ENCODE measurements at regions not wholly inside any gene's neighbourhood (a gene's known extent, or its start where the extent isn't known, plus 50 kb on each side); places are given as distances from the start of the nearest gene placed in this dataset.

DNA sequence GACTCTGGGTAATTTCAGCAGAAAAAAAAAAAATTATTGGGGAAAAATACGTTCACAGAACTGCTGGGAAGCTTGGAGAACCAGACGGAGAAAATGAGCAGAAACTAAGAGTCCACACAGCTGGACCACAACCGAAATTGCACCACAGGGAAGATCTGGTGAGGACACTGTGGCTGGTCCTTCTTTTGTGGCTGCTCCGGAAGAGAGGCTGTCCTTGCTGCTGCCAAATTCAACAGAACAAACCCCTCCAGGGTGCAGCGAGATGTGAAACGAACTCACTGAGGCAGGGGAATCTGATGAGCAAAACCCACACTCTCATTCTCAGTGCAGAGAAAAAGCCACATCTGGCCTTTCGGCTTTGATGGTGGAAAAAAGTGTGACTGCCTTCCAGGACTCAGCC, 200.0 kb downstream of the ACTL7B start:
- no peaks in the 10 kb centered on the region for H3K4me1 ChIP-seq (ENCODE audit: control insufficient read depth in 1 of 2, insufficient read depth in 2 of 2, low read length in 2 of 2)
- BruUV-seq (replicated peaks): no TSS peak
- H3K9me2 ChIP-seq (ENCODE audit: insufficient read depth): no peaks in the 10 kb centered on the region
- H3K36me3 ChIP-seq (ENCODE audit: control insufficient read depth in 1 of 2, insufficient read depth in 2 of 2, low read length in 2 of 2): no peaks in the 10 kb centered on the region
- no peaks in the 10 kb centered on the region; the same call in 1 of the 2 replicates for H3K27me3 ChIP-seq (ENCODE audit: insufficient read depth, low read length)
- H4K20me1 ChIP-seq (ENCODE audit: insufficient read depth): no peaks in the 10 kb centered on the region
- H3K4me2 ChIP-seq (ENCODE audit: low read length): no peak overlapping the region
- TF ChIP-seq SRF (IDR thresholded peaks at IDR 0.05; ENCODE audit: low read depth): no peak
- no peak overlapping the region for H2AFZ ChIP-seq (ENCODE audit: low read depth, low read length, poor library complexity, severe bottlenecking)
- DNase-seq (ENCODE audit: low read depth, low spot score) (no peak), ATAC-seq (no peak)
- H3K9ac ChIP-seq (ENCODE audit: low read length): no peak overlapping the region
- RAD21 ChIA-PET (ENCODE audit: low non-redundant PET in 1 of 2, low total read pairs in 2 of 2, uncharacterized antibody in 2 of 2, unreplicated experiment in 2 of 2): no interaction called here
- CTCF ChIA-PET: no interaction called here
- H3K27ac ChIP-seq (ENCODE audit: low read depth, low read length): no peak overlapping the region
- intact Hi-C loops (cut with micrococcal nuclease): no loop called here
- POLR2A ChIA-PET: no interaction called here
- no peaks in the 10 kb centered on the region for H3K79me2 ChIP-seq (ENCODE audit: insufficient read depth, low read length)
- H3K9me3 ChIP-seq (ENCODE audit: control insufficient read depth in 1 of 2, insufficient read depth in 1 of 2, low read depth in 1 of 2, low read length in 2 of 2): no peaks in the 10 kb centered on the region; a peak in 1 of 4 replicates
- no peak overlapping the region for H3K4me3 ChIP-seq (replicated peaks in 1 of 2; ENCODE audit: low read depth in 1 of 2, low read length in 2 of 2)

DNA sequence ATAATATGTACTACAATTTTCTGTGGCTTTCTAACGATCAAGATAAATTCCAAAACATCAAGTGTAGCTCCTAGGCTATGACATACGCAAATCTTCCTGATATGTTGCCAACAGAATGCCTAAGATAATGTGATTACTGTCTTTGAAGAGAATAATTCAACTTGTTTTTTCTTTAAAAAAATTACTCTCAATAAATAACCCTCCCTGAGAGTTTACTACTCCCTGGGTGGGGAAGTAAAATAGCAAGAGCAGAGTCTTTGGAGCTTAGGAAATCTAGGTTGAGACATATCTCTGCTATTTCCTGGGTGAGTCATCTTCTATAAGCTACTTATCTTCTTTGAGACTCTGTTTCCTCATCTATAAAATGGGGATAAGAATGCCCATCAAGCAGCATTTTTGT, 201.2 kb downstream of the ACTL7B start:
- Histone ChIP-seq H3K9me3 (ENCODE audit: control insufficient read depth in 1 of 2, insufficient read depth in 1 of 2, low read depth in 1 of 2, low read length in 2 of 2) (no peaks in the 10 kb centered on the region; a peak in 1 of 4 replicates), H4K20me1 (ENCODE audit: insufficient read depth) (no peaks in the 10 kb centered on the region), H3K4me3 (replicated peaks in 1 of 2; ENCODE audit: low read depth in 1 of 2, low read length in 2 of 2) (no peak overlapping the region), H3K79me2 (ENCODE audit: insufficient read depth, low read length) (no peaks in the 10 kb centered on the region), H3K9ac (ENCODE audit: low read length) (no peak overlapping the region), H3K27me3 (ENCODE audit: insufficient read depth, low read length) (no peaks in the 10 kb centered on the region; the same call in 1 of the 2 replicates), H3K9me2 (ENCODE audit: insufficient read depth) (no peaks in the 10 kb centered on the region), H3K4me1 (ENCODE audit: control insufficient read depth in 1 of 2, insufficient read depth in 2 of 2, low read length in 2 of 2) (no peaks in the 10 kb centered on the region), H2AFZ (ENCODE audit: low read depth, low read length, poor library complexity, severe bottlenecking) (no peak overlapping the region), H3K36me3 (ENCODE audit: control insufficient read depth in 1 of 2, insufficient read depth in 2 of 2, low read length in 2 of 2) (no peaks in the 10 kb centered on the region), H3K27ac (ENCODE audit: low read depth, low read length) (no peak overlapping the region), H3K4me2 (ENCODE audit: low read length) (no peak overlapping the region)
- ATAC-seq: no peak
- BruUV-seq (replicated peaks): no TSS peak
- CTCF ChIA-PET: no interaction called here
- RAD21 ChIA-PET (ENCODE audit: low non-redundant PET in 1 of 2, low total read pairs in 2 of 2, uncharacterized antibody in 2 of 2, unreplicated experiment in 2 of 2): no interaction called here
- intact Hi-C loops (cut with micrococcal nuclease): no loop called here
- POLR2A ChIA-PET: no interaction called here
- DNase-seq (ENCODE audit: low read depth, low spot score): no peak
- TF ChIP-seq POLR2AphosphoS5 (IDR thresholded peaks at IDR 0.05; ENCODE audit: low read depth, low read length) (no peak), ZNF274 (IDR thresholded peaks at IDR 0.05; ENCODE audit: low read depth, low read length) (no peak), TCF7L2 (IDR thresholded peaks at IDR 0.05; ENCODE audit: borderline replicate concordance, extremely low read depth, insufficient read depth, insufficient read length) (no peak), SIN3A (IDR thresholded peaks at IDR 0.05; ENCODE audit: low read depth) (no peak), RAD21 (IDR thresholded peaks at IDR 0.05; ENCODE audit: low read depth) (no peak), SP1 (IDR thresholded peaks at IDR 0.05; ENCODE audit: low read depth) (no peak), ZFX (IDR thresholded peaks at IDR 0.05) (no peak), ZBTB33 (IDR thresholded peaks at IDR 0.05; ENCODE audit: extremely low read depth, insufficient replicate concordance, low read length) (no peak), EZH2 (IDR thresholded peaks at IDR 0.05) (no peak), CBX3 (IDR thresholded peaks at IDR 0.05; ENCODE audit: low read depth) (no peak)
- TF ChIP-seq, protein P1, sequence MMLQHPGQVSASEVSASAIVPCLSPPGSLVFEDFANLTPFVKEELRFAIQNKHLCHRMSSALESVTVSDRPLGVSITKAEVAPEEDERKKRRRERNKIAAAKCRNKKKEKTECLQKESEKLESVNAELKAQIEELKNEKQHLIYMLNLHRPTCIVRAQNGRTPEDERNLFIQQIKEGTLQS (IDR thresholded peaks at IDR 0.05): no peak
- TF ChIP-seq, protein P2, sequence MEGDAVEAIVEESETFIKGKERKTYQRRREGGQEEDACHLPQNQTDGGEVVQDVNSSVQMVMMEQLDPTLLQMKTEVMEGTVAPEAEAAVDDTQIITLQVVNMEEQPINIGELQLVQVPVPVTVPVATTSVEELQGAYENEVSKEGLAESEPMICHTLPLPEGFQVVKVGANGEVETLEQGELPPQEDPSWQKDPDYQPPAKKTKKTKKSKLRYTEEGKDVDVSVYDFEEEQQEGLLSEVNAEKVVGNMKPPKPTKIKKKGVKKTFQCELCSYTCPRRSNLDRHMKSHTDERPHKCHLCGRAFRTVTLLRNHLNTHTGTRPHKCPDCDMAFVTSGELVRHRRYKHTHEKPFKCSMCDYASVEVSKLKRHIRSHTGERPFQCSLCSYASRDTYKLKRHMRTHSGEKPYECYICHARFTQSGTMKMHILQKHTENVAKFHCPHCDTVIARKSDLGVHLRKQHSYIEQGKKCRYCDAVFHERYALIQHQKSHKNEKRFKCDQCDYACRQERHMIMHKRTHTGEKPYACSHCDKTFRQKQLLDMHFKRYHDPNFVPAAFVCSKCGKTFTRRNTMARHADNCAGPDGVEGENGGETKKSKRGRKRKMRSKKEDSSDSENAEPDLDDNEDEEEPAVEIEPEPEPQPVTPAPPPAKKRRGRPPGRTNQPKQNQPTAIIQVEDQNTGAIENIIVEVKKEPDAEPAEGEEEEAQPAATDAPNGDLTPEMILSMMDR (IDR thresholded peaks at IDR 0.05 in 2 of 3, conservative IDR thresholded peaks at IDR 0.05 in 1 of 3; ENCODE audit: borderline replicate concordance in 1 of 3, insufficient read depth in 1 of 3, low read depth in 2 of 3, low read length in 2 of 3): no peak
- TF ChIP-seq, protein P3, sequence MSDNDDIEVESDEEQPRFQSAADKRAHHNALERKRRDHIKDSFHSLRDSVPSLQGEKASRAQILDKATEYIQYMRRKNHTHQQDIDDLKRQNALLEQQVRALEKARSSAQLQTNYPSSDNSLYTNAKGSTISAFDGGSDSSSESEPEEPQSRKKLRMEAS (IDR thresholded peaks at IDR 0.05): no peak

Measured in HCT116 (cell line).